Heart right ventricle (tissue), 16 donors: ENCODE measurements at regions not wholly inside any gene's neighbourhood (a gene's known extent, or its start where the extent isn't known, plus 50 kb on each side); places are given as distances from the start of the nearest gene placed in this dataset.

Source experiments
- ATAC-seq, 8 donors: fragments of 200-7000 bp; cut with Tn5 transposase; one replicate each; pipeline ENCODE4 v1.9.1; 2020; ENCODE audit warnings: mild to moderate bottlenecking in 8 of 8, moderate library complexity in 8 of 8, moderate number of reproducible peaks in 1 of 8
- DNase-seq, 2 donors: peaks; one replicate each; pipeline ENCODE4 v3.0.0-alpha.2; 2020
- H3K27ac ChIP-seq, 10 donors: fragments of 200-600 bp; sonication (generic) in 2 of 10; one replicate each; pipeline versions ENCODE4 v1.5.0 to v1.8.0; 2020 to 2022; ENCODE audit warnings: mild to moderate bottlenecking in 3 of 10
- H3K27me3 ChIP-seq, 7 donors: fragments of 200-600 bp; one replicate each; pipeline ENCODE4 v1.8.0; 2021 to 2022; ENCODE audit warnings: mild to moderate bottlenecking in 2 of 7
- H3K36me3 ChIP-seq, 9 donors: fragments of 200-600 bp; sonication (generic) in 1 of 9; one replicate each; pipeline versions ENCODE4 v1.5.0 to v1.8.0; 2020 to 2022; ENCODE audit warnings: mild to moderate bottlenecking in 2 of 9
- H3K4me1 ChIP-seq, 9 donors: fragments of 200-600 bp; sonication (generic) in 1 of 9; one replicate each; pipeline versions ENCODE4 v1.5.0 to v1.8.0; 2020 to 2022; ENCODE audit warnings: mild to moderate bottlenecking in 4 of 9
- H3K4me3 ChIP-seq, 10 donors: fragments of 200-600 bp; sonication (generic) in 2 of 10; one replicate each; pipeline versions ENCODE4 v1.5.0 to v1.8.0; 2020 to 2022; ENCODE audit warnings: mild to moderate bottlenecking in 7 of 10, moderate library complexity in 2 of 10
- H3K9me3 ChIP-seq, 11 donors: fragments of 200-600 bp in 10 of 11; sonication (generic) in 2 of 11; one replicate each; pipeline versions ENCODE4 v1.5.0 to v1.8.0; 2013 to 2022; ENCODE audit warnings: mild to moderate bottlenecking in 2 of 11, control low read depth in 1 of 11, moderate library complexity in 1 of 11
- WGBS, 2 donors: extraction: QIAGEN DNeasy Blood & Tissue Kit; methylation state at CpG; one replicate each; pipeline ENCODE4 v1.1.7; 2013; ENCODE audit warnings: inconsistent platforms in 1 of 2; 5-methylcytosine and 5-hydroxymethylcytosine counted together
- intact Hi-C, 10 donors: fragments of 100-400 bp; cut with DNase I; formaldehyde crosslinking; loops; one replicate each; pipeline versions ENCODE4 v1.11.1 to v1.14.2; 2022
- TF ChIP-seq, protein P1 (sequence below), 9 donors: fragments of 200-600 bp; sonication (generic) in 2 of 9; IDR thresholded peaks; one replicate each; pipeline versions ENCODE4 v1.5.0 to v1.8.0; 2021 to 2022; ENCODE audit warnings: antibody characterized with exemption in 9 of 9, mild to moderate bottlenecking in 5 of 9, moderate library complexity in 1 of 9
- donor health status: Arrhythmogenic right ventricular cardiomyopathy.
- donor health status: ischemic (EF 13 %, LVEDD 7.1; RV severe dilation, severe dysfunction).
- donor health status: healthy with polysubstance abuse.
- donor health status: DM: no; HTN: yes; CAD: no.
- donor health status: DM: no; HTN: no; CAD: no.
- donor health status: ischemic (EF 25% LVEDD 6.9; RV normal size, moderate dysfunction).
- donor health status: ischemic (EF 25% LVEDD 5.7; RV mildly dilated, moderate dysfunction).
- donor health status: healthy.
- donor health status: DM: yes; HTN: yes; CAD: no.
- donor health status: Ischemic cardiomyopathy.
- donor health status: ischemic (EF 35%, LVEDD 5.7; RV mildly dilated, moderate dysfunction).
- donor health status: nonischemic (EF 11% LVEDD 7.7; RV severe dilation, severe dysfunction).
- donor health status: DM: yes; HTN: yes; CAD: no.
- donor health status: PGD.
- donor health status: ischemic (EF 29% LVEDD 5.4; RV normal size, mild dysfunction).
- donor health status: nonischemic (EF 23%, LVEDD 6.1; RV moderate dilation, normal function).

GRCh38 chr2:65663831-65664407 lies 231.5 kb upstream of the SPRED2 start:
- WGBS, 2 donors: 75 to 76% methylated on average over 6 of the region's 6 CpGs
- intact Hi-C loops: no loop called here

GRCh38 chr2:65662654-65663432 lies 230.4 kb upstream of the SPRED2 start:
- 74 to 81% methylated on average over 17 of the region's 17 CpGs for WGBS, 2 donors
- intact Hi-C loops: no loop called here
- Histone ChIP-seq H3K4me3 (peak overlapping the region in 2 of 10 donors; percentile 7 to 14), H3K9me3 (peaks cover 0 to 2% (median 0%) of the 10 kb centered on the region in 11 donors), H3K36me3 (no peaks in the 10 kb centered on the region), H3K27ac (no peak overlapping the region), H3K4me1 (no peaks in the 10 kb centered on the region), H3K27me3 (peaks cover 0 to 15% (median 0%) of the 10 kb centered on the region in 7 donors)
- DNase-seq (no peak), ATAC-seq (peak in 1 of 8 donors; percentile 29)
- TF ChIP-seq, protein P1, sequence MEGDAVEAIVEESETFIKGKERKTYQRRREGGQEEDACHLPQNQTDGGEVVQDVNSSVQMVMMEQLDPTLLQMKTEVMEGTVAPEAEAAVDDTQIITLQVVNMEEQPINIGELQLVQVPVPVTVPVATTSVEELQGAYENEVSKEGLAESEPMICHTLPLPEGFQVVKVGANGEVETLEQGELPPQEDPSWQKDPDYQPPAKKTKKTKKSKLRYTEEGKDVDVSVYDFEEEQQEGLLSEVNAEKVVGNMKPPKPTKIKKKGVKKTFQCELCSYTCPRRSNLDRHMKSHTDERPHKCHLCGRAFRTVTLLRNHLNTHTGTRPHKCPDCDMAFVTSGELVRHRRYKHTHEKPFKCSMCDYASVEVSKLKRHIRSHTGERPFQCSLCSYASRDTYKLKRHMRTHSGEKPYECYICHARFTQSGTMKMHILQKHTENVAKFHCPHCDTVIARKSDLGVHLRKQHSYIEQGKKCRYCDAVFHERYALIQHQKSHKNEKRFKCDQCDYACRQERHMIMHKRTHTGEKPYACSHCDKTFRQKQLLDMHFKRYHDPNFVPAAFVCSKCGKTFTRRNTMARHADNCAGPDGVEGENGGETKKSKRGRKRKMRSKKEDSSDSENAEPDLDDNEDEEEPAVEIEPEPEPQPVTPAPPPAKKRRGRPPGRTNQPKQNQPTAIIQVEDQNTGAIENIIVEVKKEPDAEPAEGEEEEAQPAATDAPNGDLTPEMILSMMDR (IDR thresholded peaks at IDR 0.05): no peak

More at GRCh38 chr2:65663831-65664407, 231.5 kb upstream of the SPRED2 start:
- Histone ChIP-seq H3K27me3 (peaks cover 0 to 15% (median 0%) of the 10 kb centered on the region in 7 donors), H3K4me1 (no peaks in the 10 kb centered on the region), H3K9me3 (peaks cover 0 to 12% (median 9%) of the 10 kb centered on the region in 11 donors), H3K36me3 (no peaks in the 10 kb centered on the region), H3K4me3 (no peak overlapping the region), H3K27ac (no peak overlapping the region)
- DNase-seq (no peak), ATAC-seq (no peak)
- TF ChIP-seq, protein P1 (IDR thresholded peaks at IDR 0.05): no peak

GRCh38 chr2:65661980-65662653 lies 229.7 kb upstream of the SPRED2 start:
- intact Hi-C loops: no loop called here
- H3K4me3 ChIP-seq: peak overlapping the region in 2 of 10 donors; percentile 7 to 14
- 63% methylated on average over 8 of the region's 8 CpGs for WGBS, 2 donors
- H3K4me1 ChIP-seq: no peaks in the 10 kb centered on the region
- peaks cover 0 to 15% (median 0%) of the 10 kb centered on the region in 7 donors for H3K27me3 ChIP-seq
- no peak for DNase-seq
- no peak overlapping the region for H3K27ac ChIP-seq
- H3K36me3 ChIP-seq: no peaks in the 10 kb centered on the region
- H3K9me3 ChIP-seq: no peaks in the 10 kb centered on the region
- no peak for ATAC-seq
- TF ChIP-seq, protein P1 (IDR thresholded peaks at IDR 0.05): no peak

GRCh38 chr2:65660340-65660739 lies 227.9 kb upstream of the SPRED2 start:
- peaks cover 0 to 11% (median 3%) of the 10 kb centered on the region in 7 donors for H3K27me3 ChIP-seq
- no peak overlapping the region for H3K4me3 ChIP-seq
- WGBS, 2 donors: 62 to 71% methylated on average over 6 of the region's 6 CpGs
- no peaks in the 10 kb centered on the region for H3K9me3 ChIP-seq
- intact Hi-C loops: no loop called here
- no peak overlapping the region for H3K27ac ChIP-seq
- no peak for ATAC-seq
- DNase-seq: no peak
- TF ChIP-seq, protein P1 (IDR thresholded peaks at IDR 0.05): no peak
- no peaks in the 10 kb centered on the region for H3K4me1 ChIP-seq
- no peaks in the 10 kb centered on the region for H3K36me3 ChIP-seq
